Left lobe of liver (tissue), 2 donors: ENCODE measurements at regions not wholly inside any gene's neighbourhood (a gene's known extent, or its start where the extent isn't known, plus 50 kb on each side); places are given as distances from the start of the nearest gene placed in this dataset.
"Not testable (repeated sequence)": the region's sequence is repeated elsewhere in the genome, so short reads cannot be mapped to it uniquely, and the experiment has no call there.

Source experiments
- ATAC-seq: fragments of 200-7000 bp; cut with Tn5 transposase; one replicate; pipeline ENCODE4 v1.9.1; 2020; ENCODE audit warnings: mild to moderate bottlenecking, moderate library complexity
- DNase-seq: peaks from one replicate; pipeline ENCODE4 v3.0.0-alpha.2; 2020; ENCODE audit warnings: low spot score
- donor health status: DM: no; HTN: no; CAD: no; lungs with moderate emphysema.
- donor health status: DM: no; HTN: yes; CAD: no.

DNA sequence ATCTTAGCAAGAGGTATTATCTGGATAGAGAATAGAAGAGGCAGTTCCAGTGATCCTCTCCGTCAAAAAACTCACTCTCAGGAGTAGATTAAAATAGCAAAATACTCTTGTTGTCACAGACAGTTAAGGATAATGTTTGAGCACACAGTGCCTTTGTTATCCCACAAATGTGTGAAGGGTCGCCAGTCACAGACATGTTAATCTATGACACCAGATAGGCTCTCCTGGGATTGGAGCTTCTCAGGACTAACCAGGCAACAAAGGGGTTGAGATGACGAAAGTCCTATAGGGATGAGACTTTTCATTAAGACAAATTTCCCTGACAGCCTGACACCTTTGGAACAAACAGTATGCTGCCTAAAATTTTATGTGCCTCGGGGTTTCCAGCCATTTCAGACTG lies 1947.1 kb downstream of the OLFM4 start:
- DNase-seq: no peak

DNA sequence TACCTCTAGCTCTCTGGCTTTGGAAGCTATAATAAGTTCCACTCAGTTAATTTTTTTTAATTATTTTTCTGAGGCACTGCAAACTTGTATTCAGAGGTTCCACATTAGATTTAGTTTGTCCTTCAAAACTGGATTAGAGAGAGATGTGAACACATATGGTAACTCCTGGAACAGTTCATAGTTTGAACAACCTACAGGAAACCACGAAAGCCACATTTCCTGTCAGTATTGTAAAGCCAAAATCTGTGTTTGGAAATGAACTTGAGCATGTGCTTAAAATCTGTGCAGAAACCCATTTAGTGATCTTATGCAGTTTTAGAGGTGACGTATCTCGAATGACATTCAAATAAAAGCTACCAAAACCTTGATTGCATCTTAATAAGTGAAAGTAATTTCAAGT lies 1952.0 kb downstream of the OLFM4 start:
- no peak for DNase-seq
- ATAC-seq: no peak

More for the DNA sequence above, 1947.1 kb downstream of the OLFM4 start:
- no peak for ATAC-seq

- ATAC-seq (no peak), DNase-seq (no peak)
These were observed 1960.8 kb downstream of the OLFM4 start for GRCh38 chr13:54989418-54989817.

GRCh38 chr13:54999399-54999907 lies 1970.8 kb downstream of the OLFM4 start:
- DNase-seq: no peak
- no peak for ATAC-seq

GRCh38 chr13:55000043-55000442 lies 1971.4 kb downstream of the OLFM4 start:
- ATAC-seq: no peak

DNA sequence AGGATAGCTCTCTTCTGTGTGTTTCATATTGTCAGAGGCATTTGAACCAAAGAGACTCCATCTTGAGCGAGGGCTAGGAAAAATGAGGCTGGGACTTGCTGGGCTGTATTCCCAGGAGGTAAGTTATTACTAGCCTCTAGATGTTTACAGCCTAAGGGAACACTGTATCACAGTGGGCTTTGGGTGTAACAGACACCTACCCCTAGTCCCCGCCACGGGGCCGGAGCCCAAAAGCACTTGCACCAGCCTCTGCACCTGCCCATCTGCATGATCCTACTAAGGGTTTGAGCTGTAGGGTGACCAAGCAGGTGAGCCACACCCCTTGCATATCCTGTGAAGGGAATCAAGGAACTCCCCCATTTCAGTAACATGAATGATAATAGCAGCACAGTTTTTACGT lies 1972.2 kb downstream of the OLFM4 start:
- DNase-seq (no peak), ATAC-seq (no peak)

More at GRCh38 chr13:55000043-55000442, 1971.4 kb downstream of the OLFM4 start:
- DNase-seq: no peak

GRCh38 chr13:55001881-55002280 lies 1973.3 kb downstream of the OLFM4 start:
- no peak for ATAC-seq
- no peak for DNase-seq

DNA sequence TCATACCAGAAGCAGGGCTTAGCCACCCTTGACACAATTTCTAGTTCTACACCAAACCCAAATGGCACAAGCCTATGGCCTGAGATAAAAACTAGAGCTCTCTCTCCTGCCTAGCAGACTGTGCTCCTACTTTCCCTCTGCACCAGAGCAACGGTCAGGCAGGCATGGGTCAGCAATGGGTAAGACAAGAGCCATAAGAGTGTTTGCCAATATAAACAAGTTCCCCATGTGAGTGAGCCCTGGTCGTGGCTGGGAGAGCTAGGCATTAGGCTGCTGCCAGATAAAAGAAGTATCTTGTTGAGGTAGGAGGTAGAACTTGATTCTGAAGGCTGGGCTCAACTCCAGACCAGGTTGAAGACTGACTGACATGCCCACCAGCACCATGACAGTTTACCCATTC lies 1979.1 kb downstream of the OLFM4 start:
- DNase-seq: no peak

DNA sequence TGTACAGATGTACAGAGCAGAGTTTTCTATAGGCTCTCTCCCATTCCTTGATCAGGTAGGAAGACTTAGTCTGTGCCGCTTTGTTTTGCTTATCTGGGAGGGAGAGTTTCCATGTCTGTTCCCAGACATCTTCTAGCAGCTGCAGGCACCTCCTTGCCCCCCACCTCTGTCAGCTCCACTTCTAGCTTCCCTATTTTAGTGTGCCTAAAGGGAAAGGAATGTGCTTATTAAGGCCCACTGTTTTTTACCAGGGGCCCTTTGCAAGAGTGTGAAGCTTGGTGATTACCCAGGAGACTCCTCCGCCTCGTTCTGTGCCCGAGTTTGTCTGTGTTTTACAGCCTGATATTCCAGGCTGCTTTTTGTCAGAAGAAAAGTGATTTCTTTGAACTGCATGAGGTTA lies 1984.4 kb downstream of the OLFM4 start:
- DNase-seq (no peak), ATAC-seq (no peak)

More for the DNA sequence above, 1979.1 kb downstream of the OLFM4 start:
- ATAC-seq: no peak

DNA sequence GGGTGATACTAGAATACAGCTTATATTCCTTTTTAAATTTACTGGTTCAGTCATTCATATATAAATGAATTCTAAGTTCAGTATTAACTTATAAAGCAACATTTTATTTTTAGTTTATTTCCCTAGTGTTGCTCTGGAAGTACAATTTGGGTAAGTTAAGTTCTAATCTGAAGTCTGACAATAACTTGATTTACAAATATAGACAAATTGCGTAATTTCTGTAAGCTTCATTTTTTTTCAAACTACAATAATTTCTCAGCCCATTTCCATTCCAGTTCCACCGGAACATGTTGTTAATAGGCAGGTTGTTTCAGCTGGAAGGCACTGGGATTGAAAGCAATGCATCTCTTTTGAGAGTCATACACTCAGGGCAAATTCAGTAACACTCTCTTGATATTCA lies 2000.7 kb downstream of the OLFM4 start:
- DNase-seq (no peak), ATAC-seq (no peak)

DNA sequence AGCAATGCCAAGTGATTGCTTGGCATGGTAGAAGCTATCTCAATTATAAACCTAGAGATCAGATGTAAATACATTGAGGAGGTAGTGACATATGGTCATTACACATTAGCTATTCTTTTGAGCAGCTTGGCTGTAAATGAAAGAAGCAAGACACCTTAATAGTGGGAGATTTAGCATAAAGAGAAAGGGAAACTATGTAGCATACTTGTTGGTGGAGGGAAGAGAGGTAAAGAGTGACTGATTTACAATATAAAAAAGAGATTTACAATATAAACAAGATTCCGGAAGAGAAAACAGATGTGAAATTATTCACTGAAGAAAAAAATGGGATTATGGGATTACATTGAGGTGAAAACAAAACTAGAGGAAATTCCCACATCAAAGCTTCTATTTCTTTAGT lies 2009.6 kb downstream of the OLFM4 start:
- ATAC-seq (no peak), DNase-seq (no peak)

GRCh38 chr13:55053891-55054550 lies 2025.4 kb downstream of the OLFM4 start:
- not testable (repeated sequence) for ATAC-seq, DNase-seq

DNA sequence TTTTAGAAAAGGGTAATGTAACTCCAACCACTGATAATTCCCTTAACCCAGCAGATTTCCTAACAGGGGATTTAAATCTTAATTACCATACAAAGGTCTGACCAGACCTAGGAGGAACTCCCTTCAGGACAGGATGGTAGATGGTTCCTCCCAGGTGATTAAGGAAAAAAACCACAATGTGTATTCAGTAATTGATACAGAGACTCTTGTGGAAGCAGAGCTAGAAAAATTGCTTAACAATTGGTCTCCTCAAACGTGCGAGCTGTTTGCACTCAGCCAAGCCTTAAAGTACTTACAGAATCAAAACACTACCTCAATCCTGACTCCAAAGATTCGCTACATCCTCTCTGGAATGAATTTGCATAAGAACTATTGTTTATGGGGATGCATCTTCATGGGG lies 2027.1 kb downstream of the OLFM4 start:
- not testable (repeated sequence) for DNase-seq, ATAC-seq

- no peak for DNase-seq
- ATAC-seq: no peak
These were observed 2034.0 kb downstream of the OLFM4 start for GRCh38 chr13:55062662-55063061.

GRCh38 chr13:55067946-55068345 lies 2039.3 kb downstream of the OLFM4 start:
- DNase-seq: no peak
- ATAC-seq: no peak

GRCh38 chr13:55069746-55070145 lies 2041.1 kb downstream of the OLFM4 start:
- no peak for ATAC-seq

DNA sequence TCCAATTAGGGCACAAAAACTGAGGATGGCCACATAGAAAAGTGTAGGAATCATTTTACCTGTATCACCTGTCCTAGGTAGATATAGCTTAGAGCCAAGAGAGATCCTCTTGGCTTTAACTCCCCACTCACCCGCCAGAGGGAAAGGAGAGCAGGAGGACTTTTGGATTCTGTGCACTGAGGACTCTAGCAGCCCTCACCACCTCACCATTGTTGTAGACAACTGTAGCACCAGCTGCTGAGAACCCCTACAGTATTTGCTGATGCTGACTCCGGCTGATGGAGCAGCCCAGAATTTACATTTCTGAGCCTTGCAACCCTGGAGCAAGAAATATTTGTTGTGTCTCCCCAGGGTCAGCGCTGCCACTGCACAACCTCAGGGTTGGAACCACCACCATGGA lies 2044.4 kb downstream of the OLFM4 start:
- DNase-seq (no peak), ATAC-seq (no peak)

More at GRCh38 chr13:55069746-55070145, 2041.1 kb downstream of the OLFM4 start:
- no peak for DNase-seq

DNA sequence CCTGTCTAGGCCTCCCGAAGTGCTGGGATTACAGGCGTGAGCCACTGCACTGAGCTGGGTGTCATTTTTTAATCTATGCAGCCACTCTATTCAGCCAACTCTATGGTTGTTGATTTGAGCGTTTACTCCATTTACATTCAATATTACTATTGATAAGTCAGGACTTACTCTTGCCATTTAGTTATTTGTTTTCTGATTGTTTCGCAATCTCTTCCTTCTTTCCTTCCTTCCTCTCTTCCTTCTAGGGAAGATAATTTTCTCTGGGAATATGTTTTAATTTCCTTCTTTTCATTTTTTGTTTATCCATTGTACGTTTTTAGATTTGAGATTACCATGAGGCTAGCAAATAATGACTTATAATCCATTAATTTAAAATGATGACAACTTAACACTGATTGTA lies 2056.0 kb downstream of the OLFM4 start:
- DNase-seq (no peak), ATAC-seq (no peak)

GRCh38 chr13:55087085-55087484 lies 2053.6 kb upstream of the PRR20A start:
- DNase-seq (no peak), ATAC-seq (no peak)

DNA sequence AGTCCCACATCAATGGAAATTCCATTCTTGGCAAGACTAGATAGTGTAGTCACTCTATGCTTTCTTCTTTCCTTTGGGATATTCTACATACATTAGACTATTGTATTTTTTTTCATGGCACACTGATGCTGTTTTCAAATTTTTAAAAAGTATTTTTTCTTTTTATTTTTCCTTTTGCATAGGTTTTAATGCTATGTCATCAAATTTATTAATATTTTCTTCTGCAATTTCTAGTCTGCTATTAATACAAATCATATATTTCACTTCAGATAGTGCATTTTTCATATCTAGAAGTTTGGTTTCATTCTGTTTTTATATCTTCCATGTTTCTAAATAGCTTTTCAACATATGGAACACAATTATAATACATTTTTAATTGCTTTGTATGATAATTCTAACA lies 2050.1 kb upstream of the PRR20A start:
- ATAC-seq (no peak), DNase-seq (no peak)

GRCh38 chr13:55091172-55091571 lies 2049.5 kb upstream of the PRR20A start:
- no peak for ATAC-seq
- no peak for DNase-seq

DNA sequence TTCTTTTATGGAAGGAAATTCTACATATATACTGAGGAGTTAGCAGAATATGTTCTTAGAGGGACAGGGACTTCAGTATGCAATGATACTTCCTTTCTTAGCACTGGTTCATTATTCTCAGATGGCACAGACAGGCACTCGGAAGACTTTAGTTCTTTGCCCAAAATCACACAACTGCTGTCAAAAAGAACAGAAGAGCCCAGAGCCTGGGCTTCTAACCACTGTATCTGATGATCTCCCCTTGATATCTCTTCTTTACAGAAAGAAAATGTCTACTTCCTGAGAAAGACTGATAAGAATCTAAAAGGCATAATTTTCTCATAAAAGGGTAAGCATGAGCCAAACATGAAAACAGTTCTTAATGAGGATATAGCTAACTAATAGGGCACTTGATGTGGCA lies 2034.2 kb upstream of the PRR20A start:
- DNase-seq (no peak), ATAC-seq (no peak)

DNA sequence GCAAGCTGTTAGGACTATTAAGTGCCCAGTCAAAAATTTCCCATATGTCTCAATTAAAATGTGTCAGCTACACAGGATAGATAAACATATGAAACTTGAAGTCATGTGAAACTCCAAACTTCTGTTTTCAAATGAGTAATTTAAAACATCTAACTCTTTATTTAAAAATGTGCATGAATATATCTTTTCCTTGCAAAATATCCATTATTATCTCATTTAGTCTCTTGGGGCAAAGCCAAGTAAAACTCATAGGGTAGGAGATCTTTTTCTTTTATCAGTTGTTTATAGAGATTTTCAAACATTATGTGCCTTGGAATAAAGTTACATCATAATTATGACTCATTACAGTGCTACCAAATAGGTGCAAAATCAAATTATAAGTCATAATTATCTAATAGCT lies 2020.1 kb upstream of the PRR20A start:
- ATAC-seq (no peak), DNase-seq (no peak)
